Astrocyte of the spinal cord (primary cell): ENCODE measurements at regions not wholly inside any gene's neighbourhood (a gene's known extent, or its start where the extent isn't known, plus 50 kb on each side); places are given as distances from the start of the nearest gene placed in this dataset.

Source experiments
- DNase-seq: peaks from one replicate; pipeline ENCODE4 v3.0.0; 2011; ENCODE audit warnings: low read depth, low spot score
- H3K4me3 ChIP-seq: 2 replicates; pipeline ENCODE4 v1.5.1; 2011; ENCODE audit warnings: low read depth, mild to moderate bottlenecking, low read length, moderate library complexity
- CTCF ChIP-seq: IDR thresholded peaks from 2 replicates; pipeline ENCODE4 v1.5.1; 2012; ENCODE audit warnings: low read depth, mild to moderate bottlenecking, low read length, inconsistent platforms
- in situ Hi-C: cut with HindIII; loops from 2 replicates; pipeline ENCODE4 v1.10.0; 2017; ENCODE audit warnings: low sequenced_read_pairs

GRCh38 chr20:55919319-55919718, 86.0 kb downstream of the CBLN4 start:
- no peak overlapping the region for H3K4me3 ChIP-seq
- no peak for TF ChIP-seq CTCF
- DNase-seq, result no peak
- in situ Hi-C loops, result no loop called here

GRCh38 chr20:55918471-55918870, 86.8 kb downstream of the CBLN4 start:
- H3K4me3 ChIP-seq, result no peak overlapping the region
- no peak for DNase-seq
- no peak for TF ChIP-seq CTCF
- in situ Hi-C loops, result no loop called here

- no peak for DNase-seq
- H3K4me3 ChIP-seq, result no peak overlapping the region
- no peak for TF ChIP-seq CTCF
- in situ Hi-C loops, result no loop called here
Measured at GRCh38 chr20:55893031-55893430, 112.3 kb downstream of the CBLN4 start.

GRCh38 chr20:55888685-55889084, 116.6 kb downstream of the CBLN4 start:
- in situ Hi-C loops, result no loop called here
- no peak overlapping the region for H3K4me3 ChIP-seq
- TF ChIP-seq CTCF, result no peak
- DNase-seq, result no peak

GRCh38 chr20:55882910-55883309, 122.4 kb downstream of the CBLN4 start:
- TF ChIP-seq CTCF, result no peak
- H3K4me3 ChIP-seq, result no peak overlapping the region
- in situ Hi-C loops, result no loop called here
- no peak for DNase-seq

GRCh38 chr20:55882286-55882685, 123.0 kb downstream of the CBLN4 start:
- no peak for DNase-seq
- no peak for TF ChIP-seq CTCF
- H3K4me3 ChIP-seq, result no peak overlapping the region
- in situ Hi-C loops, result no loop called here

GRCh38 chr20:55881204-55881603, 124.1 kb downstream of the CBLN4 start:
- H3K4me3 ChIP-seq, result no peak overlapping the region
- TF ChIP-seq CTCF, result no peak
- DNase-seq, result no peak
- in situ Hi-C loops, result no loop called here
